ENCODE measurements at regions not wholly inside any gene's neighbourhood (a gene's known extent, or its start where the extent isn't known, plus 50 kb on each side); places are given as distances from the start of the nearest gene placed in this dataset.

GRCh38 chr12:127962303-127962702 lies 304.7 kb upstream of the TMEM132C start:
- Mint-ChIP-seq H3K36me3 (ENCODE audit: insufficient read depth in 1 of 3, low read depth in 3 of 3) (peaks cover 8 to 11% (median 8%) of the 10 kb centered on the region in 3 experiments; a peak in 4 of 7 replicates), H3K27me3 (ENCODE audit: low read depth) (no peaks in the 10 kb centered on the region; the same call in 1 of the 2 replicates), H3K4me3 (no peak overlapping the region), H3K27ac (no peak overlapping the region), H3K4me1 (no peaks in the 10 kb centered on the region), H3K9me3 (peaks cover 14 to 16% of the 10 kb centered on the region in 2 experiments)
- no peak overlapping the region for H2BK5ac ChIP-seq (ENCODE audit: insufficient read length, low read length)
- TF ChIP-seq CTCF (conservative IDR thresholded peaks at IDR 0.05) = no peak
- H3K14ac ChIP-seq (ENCODE audit: insufficient read depth, low read length) = no peak overlapping the region
- no peak for DNase-seq
- no peaks in the 10 kb centered on the region for H3K79me2 ChIP-seq (ENCODE audit: insufficient read depth, low read length)
- no peak overlapping the region for H3T11ph ChIP-seq (ENCODE audit: low read length)
- H3K23ac ChIP-seq (ENCODE audit: insufficient read length, low read depth, low read length) = no peak overlapping the region
- H2AFZ ChIP-seq (ENCODE audit: low read length) = no peak overlapping the region
- no peak overlapping the region for H3K27ac ChIP-seq (ENCODE audit: insufficient read length, low read depth, low read length)
- H3K23me2 ChIP-seq (ENCODE audit: insufficient read length, low read depth, low read length, poor library complexity, severe bottlenecking) = no peaks in the 10 kb centered on the region
- no peak overlapping the region for H4K5ac ChIP-seq (ENCODE audit: insufficient read length, low read depth, low read length)
- no peak overlapping the region for H3K4me2 ChIP-seq (ENCODE audit: insufficient read depth, insufficient read length, low read length)
- H3K9me3 ChIP-seq (ENCODE audit: control insufficient read depth, low read depth, low read length) = peaks cover 7% of the 10 kb centered on the region
- no peak overlapping the region for H3K56ac ChIP-seq (ENCODE audit: insufficient read length, low read depth, low read length)
- H4K91ac ChIP-seq (ENCODE audit: insufficient read length, low read depth, low read length) = no peak overlapping the region
- no peak overlapping the region for H3K18ac ChIP-seq (ENCODE audit: insufficient read length, low read depth, low read length)
- H4K20me1 ChIP-seq (ENCODE audit: control insufficient read depth, insufficient read depth, insufficient read length) = no peaks in the 10 kb centered on the region
- no peak overlapping the region for H3K4ac ChIP-seq (ENCODE audit: low read depth, low read length)
- H4K8ac ChIP-seq (replicated peaks; ENCODE audit: insufficient read length, low read depth, low read length) = no peak overlapping the region
- H3K27me3 ChIP-seq (ENCODE audit: insufficient read depth, low read length) = no peaks in the 10 kb centered on the region
- no peaks in the 10 kb centered on the region for H3K4me1 ChIP-seq (ENCODE audit: insufficient read depth, low read length)
- no peak overlapping the region for H3K9ac ChIP-seq (ENCODE audit: extremely low read depth, insufficient read length, low read length)
- WGBS (ENCODE audit: extremely low coverage, insufficient read length, low lambda C conversion rate) = no CpG with 5 or more reads among the region's 5 CpGs
- H2BK20ac ChIP-seq (ENCODE audit: low read depth, low read length, poor library complexity, severe bottlenecking) = no peak overlapping the region
- H3K79me1 ChIP-seq (ENCODE audit: insufficient read depth, low read depth, low read length, poor library complexity, severe bottlenecking) = no peaks in the 10 kb centered on the region
- no peak overlapping the region for H2BK12ac ChIP-seq (ENCODE audit: insufficient read length, low read depth, low read length)
- no peak overlapping the region for H2BK15ac ChIP-seq (ENCODE audit: low read depth, low read length)
- no peak overlapping the region for H2AK5ac ChIP-seq (ENCODE audit: insufficient read length, low read length)
- no peak overlapping the region for H2BK120ac ChIP-seq (ENCODE audit: low read depth, low read length, poor library complexity, severe bottlenecking)

All from H9 (cell line).